ENCODE measurements at regions not wholly inside any gene's neighbourhood (a gene's known extent, or its start where the extent isn't known, plus 50 kb on each side); places are given as distances from the start of the nearest gene placed in this dataset.

DNA sequence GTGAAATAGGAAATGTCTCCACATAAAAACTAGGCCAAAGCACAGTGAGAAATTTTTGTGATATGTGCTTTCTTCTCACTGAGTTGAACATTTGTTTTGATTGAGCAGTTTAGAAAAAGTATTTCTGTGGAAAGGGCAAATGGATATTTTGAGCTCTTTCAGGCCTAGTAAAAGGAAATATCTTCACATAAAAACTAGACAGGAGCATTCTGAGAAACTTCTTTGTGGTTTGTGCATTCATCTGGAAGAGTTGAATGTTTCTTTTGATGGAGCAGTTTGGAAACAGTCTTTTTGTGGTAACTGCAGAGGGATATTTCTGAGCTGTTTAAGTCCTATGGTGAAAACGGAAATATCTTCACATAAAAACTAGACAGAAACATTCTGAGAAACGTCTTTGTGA lies 582.7 kb upstream of the ALG10B start:
- TF ChIP-seq POLR2A (IDR thresholded peaks at IDR 0.05) (no peak), EP300 (IDR thresholded peaks at IDR 0.05; ENCODE audit: low read depth) (no peak), POLR2AphosphoS5 (IDR thresholded peaks at IDR 0.05) (no peak), CTCF (IDR thresholded peaks at IDR 0.05) (no peak)
- H3K27ac ChIP-seq = no peak overlapping the region
- H3K36me3 ChIP-seq = no peaks in the 10 kb centered on the region
- H3K4me3 ChIP-seq = no peak overlapping the region
- DNase-seq = no peak
- no peaks in the 10 kb centered on the region for H3K27me3 ChIP-seq
- no peaks in the 10 kb centered on the region for H3K4me1 ChIP-seq
- peaks cover 3 to 9% of the 10 kb centered on the region in 2 donors for H3K9me3 ChIP-seq
- in situ Hi-C loops (cut with MboI; ENCODE audit: low pct_ligation_motif_present in 1 of 4, low pct_unique_long_range_greater_than_20kb in 1 of 4, low sequenced_read_pairs in 3 of 4) = loop anchor here in 1 of 4 donors (10.0 kb wide), 1 partner anchor 61 kb away; no protein-coding TSS in a partner anchor
- intact Hi-C loops (cut with DNase I; ENCODE audit: low total_unique reads) = no loop called here
- 26 to 42% methylated on average over 2 of the region's 2 CpGs for WGBS, 2 donors (ENCODE audit: low coverage in 1 of 2)
